ENCODE measurements at regions not wholly inside any gene's neighbourhood (a gene's known extent, or its start where the extent isn't known, plus 50 kb on each side); places are given as distances from the start of the nearest gene placed in this dataset.

- WGBS (ENCODE audit: insufficient coverage, low coverage, low lambda C conversion rate, missing lambda C conversion rate), result 51% methylated on average over 2 of the region's 2 CpGs
- Histone ChIP-seq H3K4me3 (no peak overlapping the region), H3K27ac (no peak overlapping the region), H3K36me3 (no peaks in the 10 kb centered on the region), H3K4me1 (no peaks in the 10 kb centered on the region), H3K9me3 (no peaks in the 10 kb centered on the region), H3K27me3 (no peaks in the 10 kb centered on the region)
- ATAC-seq (no peak), DNase-seq (no peak)
- no peak for TF ChIP-seq CTCF (IDR thresholded peaks at IDR 0.05)
- TF ChIP-seq POLR2A (IDR thresholded peaks at IDR 0.05), result no peak
- intact Hi-C loops (cut with DNase I), result no loop called here
Observed at GRCh38 chr4:123827511-123827910, 430.9 kb downstream of the SPRY1 start.

- ATAC-seq (no peak), DNase-seq (no peak)
- TF ChIP-seq CTCF (IDR thresholded peaks at IDR 0.05), result no peak
- no peak for TF ChIP-seq POLR2A (IDR thresholded peaks at IDR 0.05)
- intact Hi-C loops (cut with DNase I), result no loop called here
- 66% methylated on average over 6 of the region's 6 CpGs for WGBS (ENCODE audit: insufficient coverage, low coverage, low lambda C conversion rate, missing lambda C conversion rate)
- no peaks in the 10 kb centered on the region for H3K9me3 ChIP-seq
- no peaks in the 10 kb centered on the region for H3K27me3 ChIP-seq
- no peak overlapping the region for H3K4me3 ChIP-seq
- no peak overlapping the region for H3K27ac ChIP-seq
- no peaks in the 10 kb centered on the region for H3K4me1 ChIP-seq
- H3K36me3 ChIP-seq, result no peaks in the 10 kb centered on the region
Observed at GRCh38 chr4:123830930-123831329, 434.3 kb downstream of the SPRY1 start.

GRCh38 chr4:123832173-123833026 lies 435.8 kb downstream of the SPRY1 start:
- H3K27ac ChIP-seq, result no peak overlapping the region
- no peak for DNase-seq
- ATAC-seq, result peak; percentile 14 to 50 (median 46)
- no peaks in the 10 kb centered on the region for H3K4me1 ChIP-seq
- H3K27me3 ChIP-seq, result no peaks in the 10 kb centered on the region
- 62% methylated on average over 6 of the region's 7 CpGs for WGBS (ENCODE audit: insufficient coverage, low coverage, low lambda C conversion rate, missing lambda C conversion rate)
- intact Hi-C loops (cut with DNase I), result no loop called here
- no peaks in the 10 kb centered on the region for H3K9me3 ChIP-seq
- no peak for TF ChIP-seq POLR2A (IDR thresholded peaks at IDR 0.05)
- TF ChIP-seq CTCF (IDR thresholded peaks at IDR 0.05), result no peak
- H3K4me3 ChIP-seq, result no peak overlapping the region
- H3K36me3 ChIP-seq, result no peaks in the 10 kb centered on the region

GRCh38 chr4:123833171-123833643 lies 436.6 kb downstream of the SPRY1 start:
- DNase-seq (no peak), ATAC-seq (no peak)
- no peaks in the 10 kb centered on the region for H3K36me3 ChIP-seq
- no peak overlapping the region for H3K4me3 ChIP-seq
- H3K27ac ChIP-seq, result no peak overlapping the region
- H3K9me3 ChIP-seq, result no peaks in the 10 kb centered on the region
- TF ChIP-seq CTCF (IDR thresholded peaks at IDR 0.05), result no peak
- TF ChIP-seq POLR2A (IDR thresholded peaks at IDR 0.05), result no peak
- intact Hi-C loops (cut with DNase I), result no loop called here
- no peaks in the 10 kb centered on the region for H3K27me3 ChIP-seq
- H3K4me1 ChIP-seq, result no peaks in the 10 kb centered on the region
- 43% methylated on average over 2 of the region's 2 CpGs for WGBS (ENCODE audit: insufficient coverage, low coverage, low lambda C conversion rate, missing lambda C conversion rate)
